PC-3 (cell line): ENCODE measurements at regions not wholly inside any gene's neighbourhood (a gene's known extent, or its start where the extent isn't known, plus 50 kb on each side); places are given as distances from the start of the nearest gene placed in this dataset.

Experiments
- ATAC-seq: fragments of 200-7000 bp; cut with Tn5 transposase; 2 replicates; pipeline ENCODE4 v1.9.1; 2020; ENCODE audit warnings: mild to moderate bottlenecking, moderate library complexity
- BruUV-seq: library from RNA; stranded (reverse); fragments of 400-500 nt; replicated peaks from 2 replicates; lab custom pipeline; 2021; lab: Mats Ljungman, UMichigan
- CTCF ChIA-PET: fragments of 300-600 bp; sonication (Branson Sonifier 250); formaldehyde crosslinking; loops from one replicate; lab custom pipeline; 2022; ENCODE audit warnings: antibody characterized with exemption; lab: Charles Lee
- POLR2A ChIA-PET: fragments of 300-600 bp; sonication (Branson Sonifier 250); formaldehyde crosslinking; loops from one replicate; lab custom pipeline; 2022; ENCODE audit warnings: antibody characterized with exemption; ENCODE audit not compliant: unreplicated experiment; lab: Charles Lee
- DNase-seq: peaks from one replicate; pipeline ENCODE4 v3.0.0-alpha.2; 2015
- H2AFZ ChIP-seq: fragments of 300-600 bp; sonication (generic); 2 replicates; pipeline ENCODE4 v1.6.0; 2016; ENCODE audit warnings: antibody characterized with exemption, low read length
- H3F3A ChIP-seq: fragments of 300-600 bp; sonication (generic); one replicate; pipeline ENCODE4 v1.6.0; 2017; ENCODE audit warnings: antibody characterized with exemption, low read length, control low read depth, mild to moderate bottlenecking; ENCODE audit not compliant: unreplicated experiment
- H3K27ac ChIP-seq: fragments of 300-600 bp; sonication (generic); 2 replicates; pipeline ENCODE4 v1.5.1; 2016; ENCODE audit warnings: mild to moderate bottlenecking, low read length
- H3K27me3 ChIP-seq: fragments of 300-600 bp; sonication (generic); 2 replicates; pipeline ENCODE4 v1.6.1; 2016; ENCODE audit warnings: low read length, mixed read lengths
- H3K36me3 ChIP-seq: fragments of 300-600 bp; sonication (generic); 2 replicates; pipeline ENCODE4 v1.6.1; 2016; ENCODE audit warnings: low read depth, mixed run types, low read length, mixed read lengths
- H3K4me1 ChIP-seq: fragments of 300-600 bp; sonication (generic); 2 replicates; pipeline ENCODE4 v1.5.1; 2016; ENCODE audit warnings: low read length; ENCODE audit not compliant: insufficient read depth
- H3K4me2 ChIP-seq: fragments of 300-600 bp; sonication (generic); 2 replicates; pipeline ENCODE4 v1.6.0; 2016; ENCODE audit warnings: low read length
- H3K4me3 ChIP-seq: fragments of 300-600 bp; sonication (generic); 2 replicates; pipeline ENCODE4 v1.5.1; 2016; ENCODE audit warnings: mild to moderate bottlenecking, low read length, mixed read lengths
- H3K79me2 ChIP-seq: fragments of 300-600 bp; sonication (generic); 2 replicates; pipeline ENCODE4 v1.6.1; 2017; ENCODE audit warnings: low read length, mixed read lengths
- H3K9ac ChIP-seq: fragments of 300-600 bp; sonication (generic); 2 replicates; pipeline ENCODE4 v1.6.0; 2016; ENCODE audit warnings: mild to moderate bottlenecking, low read length
- H3K9me2 ChIP-seq: fragments of 300-600 bp; sonication (generic); replicated peaks from 2 replicates; pipeline ENCODE4 v1.6.1; 2016; ENCODE audit warnings: mixed run types, low read length, mixed read lengths
- H3K9me3 ChIP-seq: fragments of 300-600 bp; sonication (generic); 2 replicates; pipeline ENCODE4 v1.6.1; 2016; ENCODE audit warnings: low read length, mixed read lengths
- H4K20me1 ChIP-seq: fragments of 300-600 bp; sonication (generic); 2 replicates; pipeline ENCODE4 v1.6.1; 2016; ENCODE audit warnings: low read length, mixed read lengths
- CTCF ChIP-seq: fragments of 300-600 bp; sonication (generic); conservative IDR thresholded peaks from 2 replicates; pipeline ENCODE4 v1.5.1; 2017; ENCODE audit warnings: antibody characterized with exemption, low read depth, mild to moderate bottlenecking, low read length
- EZH2 ChIP-seq: fragments of 300-600 bp; sonication (generic); IDR thresholded peaks from one replicate; pipeline ENCODE4 v1.6.1; 2017; ENCODE audit warnings: antibody characterized with exemption, mild to moderate bottlenecking, low read length; ENCODE audit not compliant: unreplicated experiment
- EZH2phosphoT487 ChIP-seq: fragments of 300-600 bp; sonication (generic); IDR thresholded peaks from 2 replicates; pipeline ENCODE4 v1.6.1; 2018; ENCODE audit warnings: mild to moderate bottlenecking, antibody characterized with exemption, low read length, borderline replicate concordance
- intact Hi-C: fragments of 100-400 bp; cut with micrococcal nuclease; formaldehyde crosslinking; loops from 2 replicates; pipeline ENCODE4 v1.9.0; 2023

DNA sequence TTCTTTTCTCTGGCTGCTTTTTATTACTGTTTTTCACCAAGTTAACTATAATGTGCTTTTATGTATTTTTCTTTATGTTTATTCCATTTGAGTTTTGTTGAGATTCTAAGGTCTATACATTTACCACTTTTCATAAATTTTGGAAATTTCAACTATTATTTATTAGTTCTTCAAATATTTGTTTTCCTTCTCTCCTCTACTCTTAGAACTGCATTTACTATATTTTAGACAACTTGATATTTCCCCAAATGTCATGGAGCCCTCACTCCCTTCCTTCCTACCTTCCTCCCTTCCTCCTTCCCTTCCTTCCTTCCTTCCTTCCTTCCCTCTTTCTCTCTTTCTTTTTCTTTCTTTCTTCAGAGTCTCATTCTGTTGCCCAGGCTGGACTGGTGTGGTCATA is 81.4 kb upstream of the TNIK start:
- no peak overlapping the region for H2AFZ ChIP-seq
- H3K4me1 ChIP-seq = peaks cover 8% of the 10 kb centered on the region; the same call in 1 of the 2 replicates
- no peak for DNase-seq
- H3K9me2 ChIP-seq = no peaks in the 10 kb centered on the region
- no peaks in the 10 kb centered on the region for H3F3A ChIP-seq
- H3K4me3 ChIP-seq = no peak overlapping the region
- no peaks in the 10 kb centered on the region for H3K36me3 ChIP-seq
- H3K27ac ChIP-seq = no peak overlapping the region
- intact Hi-C loops = no loop called here
- ChIA-PET CTCF (no interaction called here), POLR2A (no interaction called here)
- no peak overlapping the region for H3K9ac ChIP-seq
- H3K79me2 ChIP-seq = no peaks in the 10 kb centered on the region
- BruUV-seq = no TSS peak
- no peaks in the 10 kb centered on the region for H3K27me3 ChIP-seq
- TF ChIP-seq CTCF (no peak), EZH2phosphoT487 (no peak), EZH2 (no peak)
- no peak overlapping the region for H3K4me2 ChIP-seq
- no peaks in the 10 kb centered on the region for H3K9me3 ChIP-seq
- no peaks in the 10 kb centered on the region for H4K20me1 ChIP-seq
- no peak for ATAC-seq

DNA sequence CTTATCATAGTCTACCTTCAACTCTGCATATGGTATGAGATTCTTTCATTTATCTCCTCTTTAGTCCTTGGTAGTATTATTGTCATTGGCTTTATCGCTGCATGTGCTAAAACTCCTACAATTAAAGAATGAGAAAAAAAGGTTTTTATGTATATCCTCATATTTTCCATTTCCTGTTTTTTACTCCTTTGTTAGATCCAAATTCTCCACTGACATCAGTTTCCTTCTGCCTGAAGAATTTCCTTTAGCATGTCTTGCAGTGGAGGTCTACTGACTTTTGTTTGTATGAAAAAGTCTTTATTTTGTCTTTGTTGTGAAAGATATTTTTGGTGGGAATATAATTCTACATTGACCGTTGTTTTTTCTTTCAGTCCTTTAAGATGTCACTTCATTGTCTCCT is 81.0 kb upstream of the TNIK start:
- H3K4me2 ChIP-seq = no peak overlapping the region
- CTCF ChIA-PET = no interaction called here

More for the DNA sequence above, 81.0 kb upstream of the TNIK start:
- BruUV-seq = no TSS peak
- Histone ChIP-seq H3K9ac (no peak overlapping the region), H3K4me1 (peaks cover 8% of the 10 kb centered on the region; the same call in 1 of the 2 replicates), H3K9me2 (no peaks in the 10 kb centered on the region), H3K36me3 (no peaks in the 10 kb centered on the region), H2AFZ (no peak overlapping the region), H3F3A (no peaks in the 10 kb centered on the region), H3K27ac (no peak overlapping the region), H3K79me2 (no peaks in the 10 kb centered on the region), H3K9me3 (no peaks in the 10 kb centered on the region), H4K20me1 (no peaks in the 10 kb centered on the region), H3K27me3 (no peaks in the 10 kb centered on the region), H3K4me3 (no peak overlapping the region)
- intact Hi-C loops = no loop called here
- POLR2A ChIA-PET = interaction anchor here (0.7 kb wide), 1 partner anchor 166 kb away, joined by 6 read pairs; no protein-coding TSS in a partner anchor
- ATAC-seq = no peak
- DNase-seq = no peak
- TF ChIP-seq EZH2phosphoT487 = no peak
- no peak for TF ChIP-seq CTCF
- TF ChIP-seq EZH2 = no peak
